ENCODE measurements at regions not wholly inside any gene's neighbourhood (a gene's known extent, or its start where the extent isn't known, plus 50 kb on each side); places are given as distances from the start of the nearest gene placed in this dataset.

DNA sequence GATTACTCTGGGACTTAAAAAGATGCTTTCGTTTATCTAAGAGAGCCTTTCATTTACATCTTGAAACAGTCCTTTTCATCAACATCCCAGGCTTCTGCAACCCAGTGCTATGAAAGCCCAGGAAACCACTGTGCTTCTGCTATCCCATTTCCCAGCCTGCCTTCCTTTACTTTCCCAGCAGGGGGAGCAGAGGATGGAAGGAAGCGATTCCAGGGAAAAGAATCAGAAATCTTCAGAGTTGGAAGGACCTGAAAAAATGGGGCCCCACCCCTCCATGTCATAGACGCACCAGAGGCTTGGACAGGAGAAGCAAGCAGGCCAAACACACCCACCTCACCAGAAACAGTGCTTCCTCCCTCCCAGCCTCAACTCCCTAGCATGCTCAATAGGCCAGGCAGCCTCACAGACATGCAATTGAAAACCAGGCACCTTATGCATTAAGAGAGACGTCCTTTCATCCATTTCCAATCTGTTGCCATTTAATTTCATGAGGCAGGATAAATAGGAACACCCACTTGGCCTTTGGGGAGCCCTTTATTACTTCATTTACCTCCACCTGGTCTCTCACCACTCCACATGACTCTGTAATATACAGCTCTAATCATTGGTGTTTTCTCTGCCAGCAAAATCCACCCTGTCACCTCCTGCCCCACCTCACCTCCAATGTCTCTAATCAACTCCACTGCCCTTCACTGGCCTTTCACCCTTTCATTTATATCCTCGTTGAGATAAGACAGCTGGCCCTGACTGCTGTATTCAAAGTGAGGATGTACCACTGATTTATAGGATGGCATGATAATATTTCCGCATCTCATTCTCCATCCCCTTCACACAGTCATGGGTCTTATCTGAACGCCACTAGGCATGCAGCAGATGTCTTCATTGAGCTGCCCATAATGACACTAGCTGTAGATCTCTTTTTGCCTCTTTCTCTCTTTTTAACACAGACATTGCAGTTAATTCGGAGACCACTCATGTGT, 583.9 kb downstream of the NTRK3 start:
- FAIRE-seq: peak; percentile 28
- H3K4me2 ChIP-seq: no peak overlapping the region

GRCh38 chr15:87671289-87671688, 585.2 kb downstream of the NTRK3 start:
- FAIRE-seq (no peak), DNase-seq (ENCODE audit: low read depth in 1 of 2, low spot score in 1 of 2) (no peak), ATAC-seq (no peak; a peak in 1 of 6 replicates)
- ChIA-PET CTCF (no interaction called here), POLR2A (no interaction called here)
- whole genome bisulfite sequencing (ENCODE audit: missing lambda C conversion rate): 42% methylated on average over 5 of the region's 5 CpGs
- Histone ChIP-seq H3K4me2 (no peak overlapping the region), H3K27ac (no peak overlapping the region), H3K4me1 (0 out of 3 replicates have a peak, but pooled peaks cover 7% of the 10 kb centered on the region), H3K4me3 (no peak overlapping the region), H3K9me3 (0 out of 3 replicates have a peak, but pooled peaks cover under 1% of the 10 kb centered on the region)
- TF ChIP-seq, protein P1, sequence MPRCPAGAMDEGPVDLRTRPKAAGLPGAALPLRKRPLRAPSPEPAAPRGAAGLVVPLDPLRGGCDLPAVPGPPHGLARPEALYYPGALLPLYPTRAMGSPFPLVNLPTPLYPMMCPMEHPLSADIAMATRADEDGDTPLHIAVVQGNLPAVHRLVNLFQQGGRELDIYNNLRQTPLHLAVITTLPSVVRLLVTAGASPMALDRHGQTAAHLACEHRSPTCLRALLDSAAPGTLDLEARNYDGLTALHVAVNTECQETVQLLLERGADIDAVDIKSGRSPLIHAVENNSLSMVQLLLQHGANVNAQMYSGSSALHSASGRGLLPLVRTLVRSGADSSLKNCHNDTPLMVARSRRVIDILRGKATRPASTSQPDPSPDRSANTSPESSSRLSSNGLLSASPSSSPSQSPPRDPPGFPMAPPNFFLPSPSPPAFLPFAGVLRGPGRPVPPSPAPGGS (IDR thresholded peaks at IDR 0.05): no peak
- TF ChIP-seq NFE2L2 (conservative IDR thresholded peaks at IDR 0.05; ENCODE audit: low read length) (no peak), FOXS1 (CRISPR knock-in tag; IDR thresholded peaks at IDR 0.05) (no peak), JUNB (IDR thresholded peaks at IDR 0.05) (no peak), RFX5 (IDR thresholded peaks at IDR 0.05) (no peak), HES2 (IDR thresholded peaks at IDR 0.05) (no peak), RARB (CRISPR knock-in tag; IDR thresholded peaks at IDR 0.05) (no peak), CBX2 (IDR thresholded peaks at IDR 0.05; ENCODE audit: borderline replicate concordance, low read depth) (no peak), GATA3 (IDR thresholded peaks at IDR 0.05; ENCODE audit: borderline replicate concordance) (no peak), CHD2 (IDR thresholded peaks at IDR 0.05; ENCODE audit: low read length, partially characterized antibody) (no peak), KDM5A (IDR thresholded peaks at IDR 0.05) (no peak), MAFK (IDR thresholded peaks at IDR 0.05; ENCODE audit: partially characterized antibody) (no peak), CEBPB (IDR thresholded peaks at IDR 0.05) (no peak), ZFP36 (IDR thresholded peaks at IDR 0.05; ENCODE audit: borderline replicate concordance, partially characterized antibody) (no peak), ESRRA (IDR thresholded peaks at IDR 0.05; ENCODE audit: borderline replicate concordance, low read length) (no peak), HOXB5 (CRISPR knock-in tag; IDR thresholded peaks at IDR 0.05) (no peak)
- TF ChIP-seq, protein P2, sequence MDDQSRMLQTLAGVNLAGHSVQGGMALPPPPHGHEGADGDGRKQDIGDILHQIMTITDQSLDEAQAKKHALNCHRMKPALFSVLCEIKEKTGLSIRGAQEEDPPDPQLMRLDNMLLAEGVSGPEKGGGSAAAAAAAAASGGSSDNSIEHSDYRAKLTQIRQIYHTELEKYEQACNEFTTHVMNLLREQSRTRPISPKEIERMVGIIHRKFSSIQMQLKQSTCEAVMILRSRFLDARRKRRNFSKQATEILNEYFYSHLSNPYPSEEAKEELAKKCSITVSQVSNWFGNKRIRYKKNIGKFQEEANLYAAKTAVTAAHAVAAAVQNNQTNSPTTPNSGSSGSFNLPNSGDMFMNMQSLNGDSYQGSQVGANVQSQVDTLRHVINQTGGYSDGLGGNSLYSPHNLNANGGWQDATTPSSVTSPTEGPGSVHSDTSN (IDR thresholded peaks at IDR 0.05): no peak

More for the DNA sequence above, 583.9 kb downstream of the NTRK3 start:
- WGBS (ENCODE audit: missing lambda C conversion rate): 26% methylated on average over 8 of the region's 8 CpGs
- Histone ChIP-seq H3K9me3 (peaks cover 10% of the 10 kb centered on the region; the same call in 1 of the 3 replicates), H3K4me3 (no peak overlapping the region), H3K4me1 (no peaks in the 10 kb centered on the region), H3K27ac (no peak overlapping the region)
- POLR2A ChIA-PET: no interaction called here
- CTCF ChIA-PET: interaction anchor here (0.6 to 1.2 kb wide), 3 partner anchors 416 to 600 kb away, joined by 3 read pairs; no protein-coding TSS in a partner anchor
- peak; percentile 24 to 28 for DNase-seq (ENCODE audit: low read depth in 1 of 2, low spot score in 1 of 2)
- ATAC-seq: peak; percentile 54 to 73; a peak in 5 of 6 replicates
- TF ChIP-seq RAD21 (conservative IDR thresholded peaks at IDR 0.05 in 1 of 2, IDR thresholded peaks at IDR 0.05 in 1 of 2): peak; percentile 60 to 61
- TF ChIP-seq SMC3 (IDR thresholded peaks at IDR 0.05): peak; percentile 71
- peak; percentile 53 for TF ChIP-seq CTCF (IDR thresholded peaks at IDR 0.05)
- no peak for TF ChIP-seq ZC3H11A (IDR thresholded peaks at IDR 0.05)
